ENCODE measurements at regions not wholly inside any gene's neighbourhood (a gene's known extent, or its start where the extent isn't known, plus 50 kb on each side); places are given as distances from the start of the nearest gene placed in this dataset.

GRCh38 chr6:8352966-8353340 lies 82.4 kb downstream of the SLC35B3 start:
- no peak for TF ChIP-seq CTCF (IDR thresholded peaks at IDR 0.05; ENCODE audit: low read length)
- TF ChIP-seq EZH2 (optimal IDR thresholded peaks at IDR 0.05; ENCODE audit: low read depth, low read length) = no peak
- no peak for TF ChIP-seq EZH2phosphoT487 (IDR thresholded peaks at IDR 0.05; ENCODE audit: low read length)
